Psoas muscle (tissue), 7 donors: ENCODE measurements at regions not wholly inside any gene's neighbourhood (a gene's known extent, or its start where the extent isn't known, plus 50 kb on each side); places are given as distances from the start of the nearest gene placed in this dataset.

ENCODE experiments used
- ATAC-seq, 4 donors: fragments of 200-7000 bp; cut with Tn5 transposase; one replicate each; pipeline ENCODE4 v1.9.1; 2020; ENCODE audit warnings: moderate library complexity in 3 of 4, mild to moderate bottlenecking in 2 of 4
- DNase-seq, 2 donors: peaks; one replicate each; pipeline ENCODE4 v3.0.0-alpha.2; 2020
- H3K27ac ChIP-seq: fragments of 200-600 bp; one replicate; pipeline ENCODE4 v1.8.0; 2022
- H3K27me3 ChIP-seq, 3 donors: fragments of 200-600 bp in 1 of 3; one replicate each; pipeline versions ENCODE4 v1.6.1 to v1.8.0; 2013 to 2022; ENCODE audit warnings: low read length in 2 of 3, mild to moderate bottlenecking in 2 of 3, moderate library complexity in 1 of 3; ENCODE audit not compliant: insufficient read depth in 3 of 3
- H3K36me3 ChIP-seq, 2 donors: fragments of 200-600 bp in 1 of 2; one replicate each; pipeline versions ENCODE4 v1.6.1 to v1.8.0; 2013 to 2022; ENCODE audit warnings: low read depth in 1 of 2, mild to moderate bottlenecking in 1 of 2, moderate library complexity in 1 of 2; ENCODE audit not compliant: insufficient read depth in 1 of 2
- H3K4me1 ChIP-seq: fragments of 200-600 bp; one replicate; pipeline ENCODE4 v1.8.0; 2022
- H3K4me3 ChIP-seq: fragments of 200-600 bp; one replicate; pipeline ENCODE4 v1.8.0; 2022; ENCODE audit warnings: mild to moderate bottlenecking
- H3K9me3 ChIP-seq: fragments of 200-600 bp; one replicate; pipeline ENCODE4 v1.8.0; 2022
- CTCF ChIP-seq: fragments of 200-600 bp; IDR thresholded peaks from one replicate; pipeline ENCODE4 v1.8.0; 2022; ENCODE audit warnings: antibody characterized with exemption
- WGBS, 3 donors: extraction: QIAGEN DNeasy Blood & Tissue Kit; methylation state at CpG; one replicate each; pipeline versions ENCODE4 v1.1.6 to v1.1.7; 2013; 5-methylcytosine and 5-hydroxymethylcytosine counted together
- intact Hi-C, 2 donors: fragments of 100-400 bp; cut with DNase I; formaldehyde crosslinking; loops; one replicate each; pipeline versions ENCODE4 v1.11.0 to v1.14.2; 2022
- donor health status: healthy with polysubstance abuse.
- donor health status: DM: no; HTN: no; CAD: no; lungs with moderate emphysema.
- donor health status: Bipolar disorder and iron deficiency.
- donor health status: healthy.
- donor health status: DM: yes; HTN: yes; CAD: no.
- donor health status: DM: no; HTN: no; CAD: no.
- donor health status: DM: yes; HTN: yes; CAD: no.

GRCh38 chr15:81608309-81608829 is 234.4 kb upstream of the TMC3 start:
- no peaks in the 10 kb centered on the region for H3K36me3 ChIP-seq
- no peak for DNase-seq
- H3K27ac ChIP-seq: no peak overlapping the region
- H3K27me3 ChIP-seq: no peaks in the 10 kb centered on the region
- no peak for TF ChIP-seq CTCF
- no peaks in the 10 kb centered on the region for H3K9me3 ChIP-seq
- no peak overlapping the region for H3K4me3 ChIP-seq
- WGBS, 3 donors: 82 to 90% (median 86%) methylated on average over 2 of the region's 2 CpGs
- no peaks in the 10 kb centered on the region for H3K4me1 ChIP-seq
- no peak for ATAC-seq
- intact Hi-C loops: no loop called here

- Histone ChIP-seq H3K36me3 (no peaks in the 10 kb centered on the region), H3K27ac (no peak overlapping the region), H3K9me3 (peaks cover 10% of the 10 kb centered on the region), H3K4me1 (no peaks in the 10 kb centered on the region), H3K27me3 (no peaks in the 10 kb centered on the region), H3K4me3 (no peak overlapping the region)
- 76 to 79% (median 77%) methylated on average over 5 of the region's 5 CpGs for WGBS, 3 donors
- no peak for TF ChIP-seq CTCF
- ATAC-seq: no peak
- no peak for DNase-seq
- intact Hi-C loops: no loop called here
Measured at GRCh38 chr15:81604713-81605112, 230.7 kb upstream of the TMC3 start.

GRCh38 chr15:81596159-81596865 is 222.3 kb upstream of the TMC3 start:
- H3K27ac ChIP-seq: no peak overlapping the region
- DNase-seq: no peak
- no peak for ATAC-seq
- H3K4me3 ChIP-seq: no peak overlapping the region
- intact Hi-C loops: no loop called here
- no peaks in the 10 kb centered on the region for H3K27me3 ChIP-seq
- WGBS, 3 donors: 69 to 71% (median 69%) methylated on average over 6 of the region's 6 CpGs
- peaks cover 6% of the 10 kb centered on the region for H3K9me3 ChIP-seq
- no peaks in the 10 kb centered on the region for H3K4me1 ChIP-seq
- TF ChIP-seq CTCF: no peak
- no peaks in the 10 kb centered on the region for H3K36me3 ChIP-seq

GRCh38 chr15:81595752-81596151 is 221.7 kb upstream of the TMC3 start:
- H3K9me3 ChIP-seq: peaks cover under 1% of the 10 kb centered on the region
- WGBS, 3 donors: 61 to 67% (median 66%) methylated on average over 1 of the region's 1 CpG
- no peak for ATAC-seq
- DNase-seq: no peak
- H3K27ac ChIP-seq: no peak overlapping the region
- H3K4me1 ChIP-seq: no peaks in the 10 kb centered on the region
- no peaks in the 10 kb centered on the region for H3K27me3 ChIP-seq
- intact Hi-C loops: no loop called here
- H3K36me3 ChIP-seq: no peaks in the 10 kb centered on the region
- TF ChIP-seq CTCF: no peak
- H3K4me3 ChIP-seq: no peak overlapping the region

GRCh38 chr15:81589671-81590070 is 215.7 kb upstream of the TMC3 start:
- H3K27me3 ChIP-seq: no peaks in the 10 kb centered on the region
- H3K36me3 ChIP-seq: no peaks in the 10 kb centered on the region
- no peaks in the 10 kb centered on the region for H3K4me1 ChIP-seq
- no peak overlapping the region for H3K4me3 ChIP-seq
- no peaks in the 10 kb centered on the region for H3K9me3 ChIP-seq
- intact Hi-C loops: no loop called here
- no peak overlapping the region for H3K27ac ChIP-seq
- no peak for DNase-seq
- no peak for ATAC-seq
- 63 to 70% (median 65%) methylated on average over 4 of the region's 4 CpGs for WGBS, 3 donors
- TF ChIP-seq CTCF: no peak
